ENCODE measurements at regions not wholly inside any gene's neighbourhood (a gene's known extent, or its start where the extent isn't known, plus 50 kb on each side); places are given as distances from the start of the nearest gene placed in this dataset.
"Not testable (repeated sequence)": the region's sequence is repeated elsewhere in the genome, so short reads cannot be mapped to it uniquely, and the experiment has no call there.

DNA sequence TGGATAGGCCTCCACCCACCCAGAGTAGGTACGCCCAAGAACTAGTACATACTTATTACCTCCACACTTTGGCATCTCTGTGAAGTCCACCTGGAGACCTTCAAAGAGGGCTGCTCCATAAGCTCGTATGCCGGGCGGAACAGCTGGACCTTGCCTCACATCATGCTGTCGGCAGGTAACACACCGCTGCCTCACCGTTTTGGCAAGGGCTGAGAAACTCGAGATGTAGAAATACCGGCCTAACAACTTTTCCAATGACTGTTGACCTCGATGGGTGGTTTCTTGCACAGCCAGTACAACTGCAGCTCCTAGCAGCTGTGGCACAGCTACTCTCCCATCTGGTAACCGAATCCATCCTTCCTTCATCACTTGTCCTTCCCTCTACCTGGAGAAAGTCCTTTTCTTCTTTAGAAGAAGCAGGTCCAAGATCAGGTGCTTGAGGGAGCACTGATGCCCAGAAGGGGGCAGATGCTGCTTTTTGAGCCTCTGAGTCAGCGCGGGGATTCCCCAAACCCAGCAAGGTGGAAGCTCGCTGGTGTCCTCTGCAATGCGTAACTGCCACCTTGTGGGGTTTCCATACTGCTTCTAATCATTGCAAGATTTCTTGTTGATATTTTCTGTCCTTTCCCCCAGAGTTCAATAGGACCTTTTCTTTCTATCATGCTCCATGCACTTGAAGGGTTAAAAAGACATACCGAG lies 301.9 kb upstream of the FRG2C start:
- TF ChIP-seq, protein P1, sequence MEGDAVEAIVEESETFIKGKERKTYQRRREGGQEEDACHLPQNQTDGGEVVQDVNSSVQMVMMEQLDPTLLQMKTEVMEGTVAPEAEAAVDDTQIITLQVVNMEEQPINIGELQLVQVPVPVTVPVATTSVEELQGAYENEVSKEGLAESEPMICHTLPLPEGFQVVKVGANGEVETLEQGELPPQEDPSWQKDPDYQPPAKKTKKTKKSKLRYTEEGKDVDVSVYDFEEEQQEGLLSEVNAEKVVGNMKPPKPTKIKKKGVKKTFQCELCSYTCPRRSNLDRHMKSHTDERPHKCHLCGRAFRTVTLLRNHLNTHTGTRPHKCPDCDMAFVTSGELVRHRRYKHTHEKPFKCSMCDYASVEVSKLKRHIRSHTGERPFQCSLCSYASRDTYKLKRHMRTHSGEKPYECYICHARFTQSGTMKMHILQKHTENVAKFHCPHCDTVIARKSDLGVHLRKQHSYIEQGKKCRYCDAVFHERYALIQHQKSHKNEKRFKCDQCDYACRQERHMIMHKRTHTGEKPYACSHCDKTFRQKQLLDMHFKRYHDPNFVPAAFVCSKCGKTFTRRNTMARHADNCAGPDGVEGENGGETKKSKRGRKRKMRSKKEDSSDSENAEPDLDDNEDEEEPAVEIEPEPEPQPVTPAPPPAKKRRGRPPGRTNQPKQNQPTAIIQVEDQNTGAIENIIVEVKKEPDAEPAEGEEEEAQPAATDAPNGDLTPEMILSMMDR (optimal IDR thresholded peaks at IDR 0.05 in 1 of 3, IDR thresholded peaks at IDR 0.05 in 1 of 3, conservative IDR thresholded peaks at IDR 0.05 in 1 of 3; ENCODE audit: extremely low read depth in 1 of 3, insufficient read depth in 2 of 3, low read length in 3 of 3), result peak in 1 of 3 experiments; percentile 13
- not testable (repeated sequence) for TF ChIP-seq EZH2 (IDR thresholded peaks at IDR 0.05; ENCODE audit: low read length)

Data from keratinocyte (primary cell).